ENCODE measurements at regions not wholly inside any gene's neighbourhood (a gene's known extent, or its start where the extent isn't known, plus 50 kb on each side); places are given as distances from the start of the nearest gene placed in this dataset.

DNA sequence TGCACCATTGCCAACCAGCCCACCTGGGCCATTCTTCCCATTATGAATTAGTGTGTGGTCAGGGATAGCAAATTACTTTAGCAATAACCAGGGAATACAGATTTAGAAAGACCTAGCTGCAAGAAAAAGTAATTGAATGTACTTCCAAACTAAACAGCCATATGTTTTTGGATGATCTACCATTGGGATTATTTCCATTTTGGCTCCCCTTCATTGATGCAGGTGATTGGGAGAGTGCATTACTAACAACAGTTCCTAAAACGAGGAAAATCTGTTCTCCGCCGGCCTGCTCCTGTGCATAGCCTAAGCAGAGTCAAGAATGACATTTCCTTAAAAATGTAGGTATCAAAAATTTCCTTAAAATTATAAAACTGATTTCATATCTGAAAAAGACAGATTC, 58.5 kb downstream of the MAIP1 start:
- DNase-seq = no peak

- DNase-seq = no peak
Measured at GRCh38 chr2:200021449-200022114, 66.2 kb downstream of the MAIP1 start.

- DNase-seq = no peak
Measured at GRCh38 chr2:200022511-200022910, 67.1 kb downstream of the MAIP1 start.

DNA sequence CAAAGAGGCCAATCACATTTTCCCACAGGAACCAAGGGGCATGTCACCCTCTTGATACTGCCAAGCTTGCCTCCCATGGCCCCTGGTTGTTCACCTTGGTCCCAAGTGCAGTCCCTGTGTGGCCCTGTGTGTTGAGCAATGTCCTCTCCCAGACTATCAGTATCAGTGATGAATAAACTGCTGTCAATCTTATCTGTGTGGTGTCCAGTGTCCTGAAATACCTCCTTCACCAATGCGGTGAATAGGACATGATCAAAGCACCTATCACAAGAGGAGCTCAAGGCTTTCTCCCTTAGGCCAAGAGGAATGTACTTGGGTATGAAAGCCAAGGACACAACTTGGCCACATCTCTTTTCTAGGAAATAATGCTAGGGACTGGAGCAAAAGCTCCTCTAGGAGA, 68.2 kb downstream of the MAIP1 start:
- DNase-seq = no peak

DNA sequence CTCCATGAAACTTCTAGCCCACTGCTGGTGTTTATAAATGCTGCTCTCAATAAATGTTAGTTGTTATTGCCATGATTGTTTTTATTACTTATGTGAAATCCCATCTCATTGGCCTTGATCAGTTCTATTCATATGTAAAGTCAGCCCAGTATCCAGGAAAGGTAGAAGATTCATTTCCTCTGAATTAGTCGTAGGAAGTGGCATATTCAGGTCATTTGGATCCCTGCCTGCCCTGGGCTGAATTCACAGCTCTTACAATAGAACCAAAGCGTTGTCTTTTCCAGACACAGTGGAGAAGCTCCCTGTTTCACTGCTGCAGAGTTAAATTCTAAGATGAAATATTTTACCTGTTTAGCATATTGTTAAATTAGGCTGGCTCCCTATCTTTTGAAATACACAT, 70.3 kb downstream of the MAIP1 start:
- no peak for DNase-seq

DNA sequence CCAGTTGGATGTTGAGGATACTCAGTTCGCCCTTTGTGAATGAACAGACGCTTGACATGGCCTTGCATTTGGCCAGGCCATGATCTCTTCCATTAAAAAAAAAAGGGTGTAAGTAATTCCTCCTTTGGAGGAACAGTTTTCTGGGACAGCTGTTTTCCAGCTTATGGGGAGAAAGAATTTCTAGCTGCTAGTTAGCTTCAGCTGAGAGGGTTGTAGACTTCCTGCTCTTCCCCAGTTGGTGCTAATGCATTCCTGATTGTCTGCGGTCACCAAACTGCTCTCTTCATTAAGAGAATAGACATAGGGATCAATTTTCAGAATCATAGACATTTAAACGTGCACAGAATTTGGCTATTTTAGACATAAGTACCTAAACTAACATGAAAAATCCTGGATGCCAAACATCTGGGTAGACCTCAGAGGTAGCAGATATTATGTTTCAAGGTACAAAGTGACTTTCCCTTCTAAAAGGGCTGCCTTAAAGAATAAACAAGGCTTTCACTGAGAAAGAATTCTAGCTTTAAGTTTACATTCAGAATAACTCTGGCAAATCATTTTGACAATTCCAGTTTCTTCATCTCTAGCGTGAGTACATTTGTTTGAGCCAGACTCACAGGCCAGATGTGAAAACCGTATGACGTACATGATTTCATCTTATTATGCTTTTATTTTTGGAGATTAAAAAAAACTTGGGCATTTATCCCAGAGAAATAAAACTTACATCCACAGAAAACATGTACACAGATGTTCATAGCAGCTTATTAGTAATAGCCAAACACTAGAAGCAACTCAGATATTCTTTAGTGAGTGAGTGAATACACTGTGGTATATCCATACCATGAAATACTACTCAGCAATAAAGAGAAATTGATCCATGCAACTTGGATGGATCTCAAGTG, 71.2 kb downstream of the MAIP1 start:
- DNase-seq = no peak

- DNase-seq = no peak
Measured at GRCh38 chr2:200028998-200029397, 73.6 kb downstream of the MAIP1 start.

DNA sequence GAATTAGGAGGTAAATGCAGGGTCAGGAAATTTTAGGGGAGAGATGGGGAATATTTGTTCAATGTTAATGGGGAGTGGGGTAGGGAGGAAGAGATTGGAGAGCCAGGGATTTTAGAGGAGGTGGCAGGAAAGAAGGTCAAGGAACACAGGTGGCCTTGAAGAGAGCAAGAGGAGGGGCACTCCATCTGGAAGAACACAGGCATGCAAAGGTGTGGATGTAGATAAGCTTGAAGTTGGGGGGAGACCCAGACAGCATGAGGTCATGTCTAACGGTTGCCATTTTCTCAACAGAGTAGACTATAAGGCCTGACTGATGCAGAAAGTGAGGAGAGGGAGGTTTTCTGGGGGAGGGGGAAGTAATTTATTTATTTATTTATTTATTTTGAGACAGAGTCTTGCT, 77.5 kb downstream of the MAIP1 start:
- no peak for DNase-seq

- no peak for DNase-seq
Measured at GRCh38 chr2:200033929-200034328, 78.5 kb downstream of the MAIP1 start.

GRCh38 chr2:200034816-200035215, 79.4 kb downstream of the MAIP1 start:
- no peak for DNase-seq

- no peak for DNase-seq
Measured at GRCh38 chr2:200039724-200040650, 84.6 kb downstream of the MAIP1 start.

- DNase-seq = no peak
Measured at GRCh38 chr2:200040831-200041230, 85.4 kb downstream of the MAIP1 start.

DNA sequence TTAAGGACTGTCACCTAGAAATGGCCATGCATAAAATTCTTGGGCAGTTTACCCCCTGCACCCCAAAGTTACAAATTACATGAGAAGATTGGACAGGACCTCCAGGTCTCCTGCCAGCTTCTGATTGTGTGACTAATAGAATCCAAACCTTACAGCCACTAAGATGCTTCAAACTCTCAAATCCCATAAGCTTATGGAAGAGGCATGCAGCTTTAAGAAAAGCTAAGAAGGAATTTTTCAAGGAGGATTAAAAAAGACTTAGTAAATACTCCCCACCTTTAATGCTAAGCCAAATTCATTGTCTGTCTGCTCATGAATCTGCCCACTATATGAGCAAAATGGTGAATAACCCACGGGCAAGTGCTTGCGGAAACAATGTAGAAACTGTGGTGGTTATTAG, 86.3 kb downstream of the MAIP1 start:
- no peak for DNase-seq

GRCh38 chr2:200042102-200042735, 86.8 kb downstream of the MAIP1 start:
- DNase-seq = no peak

- no peak for DNase-seq
Measured at GRCh38 chr2:200042944-200043343, 87.6 kb downstream of the MAIP1 start.

DNA sequence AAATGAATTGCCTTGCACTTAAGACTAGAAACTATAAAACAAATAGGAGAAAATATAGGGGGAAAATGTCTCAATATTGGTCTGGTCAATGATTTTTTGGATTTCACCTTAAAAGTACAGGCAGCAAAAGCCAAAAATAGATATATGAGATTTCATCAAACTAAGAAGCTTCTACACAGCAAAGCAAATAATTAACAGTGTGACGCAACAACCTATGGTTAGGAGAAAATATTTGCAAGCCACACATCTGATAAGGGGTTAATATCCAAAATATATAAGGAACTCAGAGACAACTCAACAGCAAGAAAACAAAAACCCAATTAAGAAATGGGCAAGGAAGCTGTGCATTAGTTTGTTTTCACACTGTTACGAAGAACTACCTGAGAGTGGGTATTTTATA, 89.1 kb downstream of the MAIP1 start:
- DNase-seq = no peak

- no peak for DNase-seq
Measured at GRCh38 chr2:200048421-200048820, 93.0 kb downstream of the MAIP1 start.

- DNase-seq = no peak
Measured at GRCh38 chr2:200049086-200049485, 93.7 kb downstream of the MAIP1 start.

DNA sequence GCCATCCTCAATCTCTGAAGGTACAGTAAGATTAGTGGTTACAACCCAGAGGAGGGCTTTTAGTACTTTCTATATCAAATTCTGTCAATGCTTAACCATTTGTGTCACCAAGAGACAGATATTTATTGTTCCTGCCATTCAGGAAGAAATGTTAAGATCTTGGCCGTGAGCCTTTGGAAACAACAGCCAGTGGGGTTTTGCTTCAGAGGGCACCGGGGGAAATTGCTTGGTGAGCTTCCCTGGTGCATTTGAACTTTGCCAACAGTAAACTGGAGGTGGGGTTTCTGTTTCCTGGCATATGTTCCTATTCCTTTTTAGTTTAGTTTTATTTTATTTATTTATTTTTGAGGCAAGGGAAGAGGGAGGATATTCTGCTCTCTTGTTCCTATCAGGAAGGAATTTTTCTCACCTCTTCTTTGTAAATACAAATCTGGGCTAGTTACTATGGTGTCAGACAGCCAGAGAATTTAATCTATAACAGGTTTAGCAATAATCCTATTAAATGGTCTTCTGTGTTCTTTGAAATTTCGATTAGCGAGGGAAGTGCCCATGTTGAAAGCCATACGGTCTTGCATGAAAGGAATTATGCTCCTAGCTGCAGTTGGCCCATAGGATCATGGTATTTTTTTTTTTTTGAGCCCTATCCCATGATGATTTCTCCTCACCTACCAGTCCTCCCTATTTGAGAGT, 95.7 kb downstream of the MAIP1 start:
- DNase-seq = no peak

DNA sequence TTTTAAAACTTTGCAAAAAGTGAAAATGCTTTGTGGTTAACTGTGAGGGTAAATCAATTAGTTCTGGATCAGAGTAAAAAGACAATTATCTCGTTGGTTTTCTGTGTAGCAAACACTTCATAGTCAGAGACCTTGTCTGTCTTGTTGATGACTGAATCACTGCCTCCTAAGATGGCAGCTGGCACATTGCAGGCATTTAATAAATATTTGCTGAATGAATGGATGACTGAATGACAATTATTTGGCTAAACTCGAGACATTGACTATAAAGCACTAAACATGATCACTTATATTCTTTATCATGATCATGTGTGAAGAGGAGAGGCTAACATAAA, 96.2 kb downstream of the MAIP1 start:
- no peak for DNase-seq

DNA sequence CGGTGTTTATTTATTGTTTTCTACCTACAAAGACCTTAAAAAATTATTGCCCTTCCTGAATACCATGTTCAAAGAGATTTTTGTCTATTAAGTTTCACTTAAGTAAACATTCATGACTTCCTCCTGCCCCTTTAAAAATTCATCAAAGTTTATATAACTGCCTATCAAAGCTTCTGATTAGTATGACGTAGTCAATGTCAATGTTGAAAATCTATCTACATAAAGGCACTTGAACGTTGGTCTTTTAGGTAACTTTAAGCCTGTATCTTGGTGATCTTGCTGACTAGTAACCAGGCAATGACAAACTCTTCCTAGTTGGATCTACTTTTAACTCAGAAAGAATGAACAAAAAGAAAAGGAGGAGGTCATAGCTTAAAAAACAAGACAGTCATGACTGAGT, 97.2 kb downstream of the MAIP1 start:
- DNase-seq = no peak

All from COR-L47 (cell line).